Activated T-cell treated with anti-CD3 and anti-CD28 coated beads, Interleukin-2, amount 50 U/mL, for 48 hours (primary cell): ENCODE measurements at regions not wholly inside any gene's neighbourhood (a gene's known extent, or its start where the extent isn't known, plus 50 kb on each side); places are given as distances from the start of the nearest gene placed in this dataset.
A peak's percentile ranks its signal among the peaks of the same experiment; 100 is the strongest.

Experiments
- DNase-seq, 2 experiments: peaks; one replicate each; pipeline ENCODE4 v3.0.0-alpha.2; 2020

GRCh38 chr11:69348414-69349235 lies 54.7 kb downstream of the MYEOV start:
- DNase-seq = peak in 1 of 2 experiments; percentile 10

GRCh38 chr11:69350040-69350439 lies 56.1 kb downstream of the MYEOV start:
- DNase-seq = no peak

- DNase-seq = no peak
Observed at GRCh38 chr11:69350596-69350995, 56.6 kb downstream of the MYEOV start.

- no peak for DNase-seq
Observed at GRCh38 chr11:69351460-69351859, 57.5 kb downstream of the MYEOV start.

GRCh38 chr11:69352166-69352565 lies 58.2 kb downstream of the MYEOV start:
- peak; percentile 3 to 7 for DNase-seq

- peak; percentile 45 to 62 for DNase-seq
Observed at GRCh38 chr11:69352715-69353319, 58.9 kb downstream of the MYEOV start.

GRCh38 chr11:69353696-69354544 lies 60.0 kb downstream of the MYEOV start:
- peak in 1 of 2 experiments; percentile 11 for DNase-seq

GRCh38 chr11:69354545-69354897 lies 60.6 kb downstream of the MYEOV start:
- DNase-seq = no peak

GRCh38 chr11:69355346-69355940 lies 61.5 kb downstream of the MYEOV start:
- peak; percentile 11 for DNase-seq

- peak in 1 of 2 experiments; percentile 3 for DNase-seq
Observed at GRCh38 chr11:69355959-69356702, 62.2 kb downstream of the MYEOV start.

GRCh38 chr11:69356703-69357457 lies 62.9 kb downstream of the MYEOV start:
- DNase-seq = peak; percentile 4 to 11

GRCh38 chr11:69357458-69358397 lies 63.8 kb downstream of the MYEOV start:
- peak; percentile 4 to 7 for DNase-seq

- DNase-seq = peak in 1 of 2 experiments; percentile 9
Observed at GRCh38 chr11:69358398-69359020, 64.6 kb downstream of the MYEOV start.

GRCh38 chr11:69359735-69360480 lies 66.0 kb downstream of the MYEOV start:
- no peak for DNase-seq

- DNase-seq = peak in 1 of 2 experiments; percentile 6
Observed at GRCh38 chr11:69360606-69361005, 66.7 kb downstream of the MYEOV start.

GRCh38 chr11:69361048-69361447 lies 67.1 kb downstream of the MYEOV start:
- no peak for DNase-seq

GRCh38 chr11:69361466-69361865 lies 67.5 kb downstream of the MYEOV start:
- DNase-seq = no peak

- DNase-seq = peak in 1 of 2 experiments; percentile 7
Observed at GRCh38 chr11:69362315-69362714, 68.4 kb downstream of the MYEOV start.

- no peak for DNase-seq
Observed at GRCh38 chr11:69364921-69365320, 71.0 kb downstream of the MYEOV start.
